ENCODE measurements at regions not wholly inside any gene's neighbourhood (a gene's known extent, or its start where the extent isn't known, plus 50 kb on each side); places are given as distances from the start of the nearest gene placed in this dataset.
"Not testable (repeated sequence)": the region's sequence is repeated elsewhere in the genome, so short reads cannot be mapped to it uniquely, and the experiment has no call there.

DNA sequence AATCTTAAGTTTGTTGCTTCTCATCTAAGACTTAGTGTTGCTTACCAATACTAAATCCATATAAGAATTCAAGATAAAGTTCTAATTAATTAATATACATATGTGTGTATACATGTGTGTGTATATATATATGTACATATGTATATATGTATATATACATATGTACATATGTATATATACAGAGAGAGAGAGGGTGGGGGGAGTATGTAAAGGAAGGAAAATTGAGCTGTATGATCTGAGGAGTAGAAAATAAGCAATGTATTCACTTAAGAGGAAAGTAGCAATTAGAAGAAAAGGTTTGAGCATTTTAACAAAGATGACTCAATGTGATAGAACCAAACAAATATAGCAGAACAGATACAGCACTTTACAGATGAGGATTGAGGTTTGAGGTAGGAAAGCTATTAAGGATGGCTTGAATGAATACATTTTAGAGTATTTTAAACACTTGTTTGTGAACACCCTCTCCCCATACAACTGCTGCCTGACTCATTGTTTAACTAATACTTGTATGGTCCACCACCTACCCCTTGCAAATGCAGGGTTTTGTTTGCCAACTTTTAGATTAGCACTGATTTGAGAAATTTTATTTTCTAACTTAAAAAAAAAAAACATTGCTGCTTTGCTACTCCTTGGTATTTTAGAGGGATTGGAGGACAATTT lies 681.1 kb upstream of the CADM2 start:
- DNase-seq, result no peak

DNA sequence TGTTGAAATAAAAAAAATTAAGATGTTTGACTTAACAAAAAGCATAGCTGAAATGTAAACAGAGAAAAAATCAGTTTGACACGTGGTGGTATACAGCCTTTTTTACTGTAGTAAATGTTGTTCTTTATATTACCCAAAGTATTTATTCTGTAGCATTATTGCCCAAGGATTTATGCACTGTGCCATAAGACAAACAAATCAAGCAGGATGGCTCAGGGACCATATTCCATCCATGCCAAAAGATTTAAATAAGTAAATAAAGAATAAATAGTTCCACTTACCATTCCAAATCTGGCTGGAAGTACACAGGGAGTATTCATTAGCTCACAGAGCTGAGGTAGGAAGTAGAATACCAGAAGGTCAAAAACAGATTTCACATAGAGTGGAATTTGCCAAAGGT lies 666.7 kb upstream of the CADM2 start:
- DNase-seq, result no peak

DNA sequence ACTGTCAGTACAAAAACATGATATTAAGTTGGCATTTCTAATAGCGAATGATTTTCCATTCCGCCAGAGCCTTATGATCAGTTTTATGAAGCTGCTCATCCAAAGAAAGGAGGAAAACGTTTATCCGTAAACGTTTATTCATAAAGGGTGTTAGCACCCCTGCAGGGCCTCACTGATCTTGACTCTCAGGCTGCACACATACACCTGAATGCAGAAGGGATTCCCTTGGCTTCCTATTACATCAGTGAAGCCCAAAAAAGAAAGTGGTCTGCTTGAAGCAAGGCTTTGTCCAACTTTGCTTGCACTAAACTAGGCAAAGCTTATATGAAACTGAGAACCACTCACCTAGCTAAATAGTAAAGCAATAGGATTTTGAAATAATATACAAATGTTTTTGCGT lies 659.5 kb upstream of the CADM2 start:
- DNase-seq, result no peak

DNA sequence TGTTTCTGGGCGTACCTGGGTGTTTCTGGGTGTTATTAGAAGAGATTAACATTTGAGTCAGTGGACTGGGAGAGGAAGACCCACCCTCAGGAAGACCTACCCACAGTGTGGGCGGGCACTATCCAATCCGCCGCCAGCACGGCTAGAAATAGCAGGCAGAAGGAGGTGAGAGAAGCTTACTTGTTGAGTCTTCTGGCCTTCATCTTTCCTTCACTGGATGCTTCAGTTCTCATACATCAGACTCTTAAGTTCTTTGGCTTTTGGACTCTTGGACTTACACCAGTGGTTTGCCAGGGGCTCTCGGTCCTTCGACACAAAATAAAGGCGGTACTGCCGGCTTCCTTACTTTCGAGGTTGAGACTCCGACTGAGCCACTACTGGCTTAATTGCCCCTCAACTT lies 654.6 kb upstream of the CADM2 start:
- no peak for DNase-seq

DNA sequence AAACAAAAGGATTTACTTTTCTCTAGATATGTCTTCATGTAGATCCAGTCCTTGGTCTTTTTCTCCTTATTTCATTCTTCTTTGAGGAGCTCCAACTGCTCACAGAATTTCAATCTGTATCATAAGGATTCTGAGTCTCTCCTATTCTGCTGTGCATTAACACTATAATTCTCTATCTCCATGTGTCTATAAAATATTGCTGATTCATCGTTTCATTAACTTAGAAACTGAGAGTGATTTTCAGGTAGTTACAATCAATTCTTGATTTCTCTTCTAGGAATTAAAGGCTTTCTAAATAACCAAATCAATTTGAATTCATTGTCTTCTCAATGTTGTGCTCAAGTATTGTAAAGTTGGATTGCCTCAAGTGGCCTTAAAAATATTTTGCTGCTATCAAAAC lies 651.5 kb upstream of the CADM2 start:
- no peak for DNase-seq

DNA sequence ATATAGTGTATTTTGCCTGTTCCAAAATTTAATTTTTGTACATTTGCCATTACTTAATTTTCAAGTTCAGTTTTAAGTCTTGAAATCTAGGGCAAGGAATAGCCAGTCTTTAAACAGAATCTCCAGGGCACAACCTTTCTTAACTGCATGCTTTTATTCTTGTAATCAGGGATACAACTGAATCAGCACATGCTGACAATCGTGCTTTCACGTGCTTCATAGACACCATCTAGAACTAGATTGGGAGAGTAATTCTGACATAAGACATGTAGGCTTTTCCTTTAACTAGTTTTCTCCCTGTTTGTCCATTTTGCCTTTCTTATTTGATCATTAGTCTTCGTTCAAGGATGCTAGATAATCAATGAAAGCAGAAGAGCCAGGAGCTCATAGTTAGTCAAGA lies 650.4 kb upstream of the CADM2 start:
- no peak for DNase-seq

DNA sequence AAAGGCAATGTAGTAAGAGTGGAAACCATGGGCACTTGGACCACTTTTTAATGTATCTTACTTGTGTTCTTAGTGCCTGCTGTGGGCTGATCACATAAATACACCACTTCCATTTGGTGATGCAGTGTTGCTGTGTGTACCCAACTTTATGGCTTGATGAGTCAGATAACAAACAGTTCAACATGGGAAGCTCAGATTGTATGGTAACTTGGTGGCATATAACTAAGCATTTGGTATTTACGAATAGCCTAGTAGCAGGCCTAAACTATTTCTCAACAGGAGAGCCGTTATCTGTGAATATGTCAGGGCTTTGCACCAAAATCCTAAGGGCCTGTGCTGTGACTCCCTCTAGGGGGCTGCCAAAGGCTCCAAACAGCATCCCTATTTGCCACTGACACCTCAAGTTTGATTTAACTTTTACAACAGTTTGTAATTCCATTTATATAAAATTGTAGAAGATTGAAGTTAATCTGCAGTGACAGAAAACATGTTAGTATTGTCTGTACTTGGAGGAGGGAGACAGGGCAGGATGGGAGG lies 640.4 kb upstream of the CADM2 start:
- no peak for DNase-seq

DNA sequence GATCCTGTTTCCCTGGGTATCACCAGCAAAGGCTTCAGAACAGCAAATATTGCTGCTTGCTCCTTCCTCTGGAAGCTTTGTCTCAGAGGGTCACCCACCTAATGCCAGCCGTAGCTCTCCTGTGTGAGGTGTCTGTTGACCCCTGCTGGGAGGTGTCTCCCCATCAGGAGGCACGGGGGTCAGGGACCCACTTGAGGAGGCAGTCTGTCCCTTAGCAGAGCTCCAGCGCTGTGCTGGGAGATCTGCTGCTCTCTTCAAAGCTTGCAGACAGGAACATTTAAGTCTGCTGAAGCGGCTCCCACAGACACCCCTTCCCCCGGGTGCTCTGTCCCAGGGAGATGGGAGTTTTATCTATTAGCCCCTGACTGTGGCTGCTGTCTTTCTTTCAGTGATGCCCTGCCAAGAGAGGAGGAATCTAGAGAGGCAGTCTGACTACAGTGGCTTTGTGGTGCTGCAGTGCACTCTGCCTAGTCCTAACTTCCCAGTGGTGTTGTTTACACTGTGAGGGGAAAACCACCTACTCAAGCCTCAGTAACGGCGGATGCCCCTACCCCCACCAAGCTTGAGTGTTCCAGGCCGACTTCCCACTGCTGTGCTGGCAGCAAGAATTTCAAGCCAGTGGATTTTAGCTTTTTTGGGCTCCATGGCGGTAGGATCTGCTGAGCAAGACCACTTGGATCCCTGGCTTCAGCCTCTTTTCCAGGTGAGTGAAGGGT lies 593.1 kb upstream of the CADM2 start:
- not testable (repeated sequence) for DNase-seq
